ENCODE measurements at regions not wholly inside any gene's neighbourhood (a gene's known extent, or its start where the extent isn't known, plus 50 kb on each side); places are given as distances from the start of the nearest gene placed in this dataset.

GRCh38 chr15:36356978-36357601 is 222.3 kb upstream of the CDIN1 start:
- Histone ChIP-seq H3K27me3 (ENCODE audit: control insufficient read depth in 1 of 2, insufficient read depth in 2 of 2, low read length in 2 of 2) (no peaks in the 10 kb centered on the region), H3K36me3 (ENCODE audit: control insufficient read depth in 1 of 2, insufficient read depth in 2 of 2, low read length in 2 of 2) (no peaks in the 10 kb centered on the region), H3K9ac (ENCODE audit: low read depth in 1 of 2, low read length in 2 of 2) (no peak overlapping the region), H3K4me1 (ENCODE audit: control insufficient read depth in 1 of 2, insufficient read depth in 2 of 2, low read length in 2 of 2) (peaks cover 0 to 6% of the 10 kb centered on the region in 2 donors), H3K9me3 (ENCODE audit: control insufficient read depth in 1 of 2, low read length in 2 of 2) (no peaks in the 10 kb centered on the region), H3K27ac (ENCODE audit: low read depth, low read length) (no peak overlapping the region), H3K4me3 (ENCODE audit: low read depth in 1 of 2, low read length in 2 of 2) (no peak overlapping the region)

- Histone ChIP-seq H3K36me3 (ENCODE audit: control insufficient read depth in 1 of 2, insufficient read depth in 2 of 2, low read length in 2 of 2) (no peaks in the 10 kb centered on the region), H3K4me3 (ENCODE audit: low read depth in 1 of 2, low read length in 2 of 2) (no peak overlapping the region), H3K27ac (ENCODE audit: low read depth, low read length) (peak overlapping the region; percentile 49), H3K9ac (ENCODE audit: low read depth in 1 of 2, low read length in 2 of 2) (no peak overlapping the region), H3K9me3 (ENCODE audit: control insufficient read depth in 1 of 2, low read length in 2 of 2) (no peaks in the 10 kb centered on the region), H3K27me3 (ENCODE audit: control insufficient read depth in 1 of 2, insufficient read depth in 2 of 2, low read length in 2 of 2) (no peaks in the 10 kb centered on the region), H3K4me1 (ENCODE audit: control insufficient read depth in 1 of 2, insufficient read depth in 2 of 2, low read length in 2 of 2) (peaks cover 0 to 6% of the 10 kb centered on the region in 2 donors)
Measured at GRCh38 chr15:36358094-36358493, 221.3 kb upstream of the CDIN1 start.

GRCh38 chr15:36358523-36358922 is 220.9 kb upstream of the CDIN1 start:
- Histone ChIP-seq H3K27ac (ENCODE audit: low read depth, low read length) (no peak overlapping the region), H3K27me3 (ENCODE audit: control insufficient read depth in 1 of 2, insufficient read depth in 2 of 2, low read length in 2 of 2) (no peaks in the 10 kb centered on the region), H3K36me3 (ENCODE audit: control insufficient read depth in 1 of 2, insufficient read depth in 2 of 2, low read length in 2 of 2) (no peaks in the 10 kb centered on the region), H3K9me3 (ENCODE audit: control insufficient read depth in 1 of 2, low read length in 2 of 2) (no peaks in the 10 kb centered on the region), H3K4me3 (ENCODE audit: low read depth in 1 of 2, low read length in 2 of 2) (no peak overlapping the region), H3K9ac (ENCODE audit: low read depth in 1 of 2, low read length in 2 of 2) (no peak overlapping the region), H3K4me1 (ENCODE audit: control insufficient read depth in 1 of 2, insufficient read depth in 2 of 2, low read length in 2 of 2) (peaks cover 0 to 6% of the 10 kb centered on the region in 2 donors)

GRCh38 chr15:36359286-36359685 is 220.1 kb upstream of the CDIN1 start:
- H3K36me3 ChIP-seq (ENCODE audit: control insufficient read depth in 1 of 2, insufficient read depth in 2 of 2, low read length in 2 of 2) = no peaks in the 10 kb centered on the region
- H3K27me3 ChIP-seq (ENCODE audit: control insufficient read depth in 1 of 2, insufficient read depth in 2 of 2, low read length in 2 of 2) = no peaks in the 10 kb centered on the region
- no peak overlapping the region for H3K4me3 ChIP-seq (ENCODE audit: low read depth in 1 of 2, low read length in 2 of 2)
- peaks cover 0 to 6% of the 10 kb centered on the region in 2 donors for H3K4me1 ChIP-seq (ENCODE audit: control insufficient read depth in 1 of 2, insufficient read depth in 2 of 2, low read length in 2 of 2)
- no peaks in the 10 kb centered on the region for H3K9me3 ChIP-seq (ENCODE audit: control insufficient read depth in 1 of 2, low read length in 2 of 2)
- H3K9ac ChIP-seq (ENCODE audit: low read depth in 1 of 2, low read length in 2 of 2) = no peak overlapping the region
- H3K27ac ChIP-seq (ENCODE audit: low read depth, low read length) = no peak overlapping the region

GRCh38 chr15:36361351-36361870 is 218.0 kb upstream of the CDIN1 start:
- peaks cover 0 to 6% of the 10 kb centered on the region in 2 donors for H3K4me1 ChIP-seq (ENCODE audit: control insufficient read depth in 1 of 2, insufficient read depth in 2 of 2, low read length in 2 of 2)
- H3K9ac ChIP-seq (ENCODE audit: low read depth in 1 of 2, low read length in 2 of 2) = no peak overlapping the region
- no peak overlapping the region for H3K4me3 ChIP-seq (ENCODE audit: low read depth in 1 of 2, low read length in 2 of 2)
- no peaks in the 10 kb centered on the region for H3K9me3 ChIP-seq (ENCODE audit: control insufficient read depth in 1 of 2, low read length in 2 of 2)
- H3K27ac ChIP-seq (ENCODE audit: low read depth, low read length) = no peak overlapping the region
- no peaks in the 10 kb centered on the region for H3K27me3 ChIP-seq (ENCODE audit: control insufficient read depth in 1 of 2, insufficient read depth in 2 of 2, low read length in 2 of 2)
- H3K36me3 ChIP-seq (ENCODE audit: control insufficient read depth in 1 of 2, insufficient read depth in 2 of 2, low read length in 2 of 2) = no peaks in the 10 kb centered on the region

- no peaks in the 10 kb centered on the region for H3K9me3 ChIP-seq (ENCODE audit: control insufficient read depth in 1 of 2, low read length in 2 of 2)
- no peaks in the 10 kb centered on the region for H3K27me3 ChIP-seq (ENCODE audit: control insufficient read depth in 1 of 2, insufficient read depth in 2 of 2, low read length in 2 of 2)
- no peak overlapping the region for H3K9ac ChIP-seq (ENCODE audit: low read depth in 1 of 2, low read length in 2 of 2)
- H3K4me1 ChIP-seq (ENCODE audit: control insufficient read depth in 1 of 2, insufficient read depth in 2 of 2, low read length in 2 of 2) = peaks cover 0 to 4% of the 10 kb centered on the region in 2 donors
- no peak overlapping the region for H3K27ac ChIP-seq (ENCODE audit: low read depth, low read length)
- H3K36me3 ChIP-seq (ENCODE audit: control insufficient read depth in 1 of 2, insufficient read depth in 2 of 2, low read length in 2 of 2) = no peaks in the 10 kb centered on the region
- H3K4me3 ChIP-seq (ENCODE audit: low read depth in 1 of 2, low read length in 2 of 2) = no peak overlapping the region
Measured at GRCh38 chr15:36362509-36362915, 216.9 kb upstream of the CDIN1 start.

GRCh38 chr15:36363335-36363734 is 216.1 kb upstream of the CDIN1 start:
- Histone ChIP-seq H3K9ac (ENCODE audit: low read depth in 1 of 2, low read length in 2 of 2) (no peak overlapping the region), H3K27me3 (ENCODE audit: control insufficient read depth in 1 of 2, insufficient read depth in 2 of 2, low read length in 2 of 2) (no peaks in the 10 kb centered on the region), H3K4me1 (ENCODE audit: control insufficient read depth in 1 of 2, insufficient read depth in 2 of 2, low read length in 2 of 2) (no peaks in the 10 kb centered on the region), H3K4me3 (ENCODE audit: low read depth in 1 of 2, low read length in 2 of 2) (no peak overlapping the region), H3K27ac (ENCODE audit: low read depth, low read length) (no peak overlapping the region), H3K36me3 (ENCODE audit: control insufficient read depth in 1 of 2, insufficient read depth in 2 of 2, low read length in 2 of 2) (no peaks in the 10 kb centered on the region), H3K9me3 (ENCODE audit: control insufficient read depth in 1 of 2, low read length in 2 of 2) (no peaks in the 10 kb centered on the region)

- Histone ChIP-seq H3K9ac (ENCODE audit: low read depth in 1 of 2, low read length in 2 of 2) (no peak overlapping the region), H3K9me3 (ENCODE audit: control insufficient read depth in 1 of 2, low read length in 2 of 2) (no peaks in the 10 kb centered on the region), H3K36me3 (ENCODE audit: control insufficient read depth in 1 of 2, insufficient read depth in 2 of 2, low read length in 2 of 2) (no peaks in the 10 kb centered on the region), H3K27me3 (ENCODE audit: control insufficient read depth in 1 of 2, insufficient read depth in 2 of 2, low read length in 2 of 2) (no peaks in the 10 kb centered on the region), H3K4me1 (ENCODE audit: control insufficient read depth in 1 of 2, insufficient read depth in 2 of 2, low read length in 2 of 2) (no peaks in the 10 kb centered on the region), H3K4me3 (ENCODE audit: low read depth in 1 of 2, low read length in 2 of 2) (no peak overlapping the region), H3K27ac (ENCODE audit: low read depth, low read length) (no peak overlapping the region)
Measured at GRCh38 chr15:36364377-36364776, 215.0 kb upstream of the CDIN1 start.

- Histone ChIP-seq H3K4me3 (ENCODE audit: low read depth in 1 of 2, low read length in 2 of 2) (no peak overlapping the region), H3K9ac (ENCODE audit: low read depth in 1 of 2, low read length in 2 of 2) (no peak overlapping the region), H3K9me3 (ENCODE audit: control insufficient read depth in 1 of 2, low read length in 2 of 2) (no peaks in the 10 kb centered on the region), H3K27me3 (ENCODE audit: control insufficient read depth in 1 of 2, insufficient read depth in 2 of 2, low read length in 2 of 2) (no peaks in the 10 kb centered on the region), H3K27ac (ENCODE audit: low read depth, low read length) (no peak overlapping the region), H3K36me3 (ENCODE audit: control insufficient read depth in 1 of 2, insufficient read depth in 2 of 2, low read length in 2 of 2) (no peaks in the 10 kb centered on the region), H3K4me1 (ENCODE audit: control insufficient read depth in 1 of 2, insufficient read depth in 2 of 2, low read length in 2 of 2) (no peaks in the 10 kb centered on the region)
Measured at GRCh38 chr15:36365963-36366362, 213.5 kb upstream of the CDIN1 start.

GRCh38 chr15:36370051-36370730 is 209.2 kb upstream of the CDIN1 start:
- H3K27ac ChIP-seq (ENCODE audit: low read depth, low read length) = no peak overlapping the region

More at GRCh38 chr15:36370051-36370730, 209.2 kb upstream of the CDIN1 start:
- H3K4me3 ChIP-seq (ENCODE audit: low read depth in 1 of 2, low read length in 2 of 2) = no peak overlapping the region
- H3K9me3 ChIP-seq (ENCODE audit: control insufficient read depth in 1 of 2, low read length in 2 of 2) = no peaks in the 10 kb centered on the region
- H3K4me1 ChIP-seq (ENCODE audit: control insufficient read depth in 1 of 2, insufficient read depth in 2 of 2, low read length in 2 of 2) = no peaks in the 10 kb centered on the region
- H3K27me3 ChIP-seq (ENCODE audit: control insufficient read depth in 1 of 2, insufficient read depth in 2 of 2, low read length in 2 of 2) = no peaks in the 10 kb centered on the region
- H3K9ac ChIP-seq (ENCODE audit: low read depth in 1 of 2, low read length in 2 of 2) = no peak overlapping the region
- H3K36me3 ChIP-seq (ENCODE audit: control insufficient read depth in 1 of 2, insufficient read depth in 2 of 2, low read length in 2 of 2) = no peaks in the 10 kb centered on the region

All from duodenal mucosa (tissue), 2 donors.